H9 (cell line): ENCODE measurements at regions not wholly inside any gene's neighbourhood (a gene's known extent, or its start where the extent isn't known, plus 50 kb on each side); places are given as distances from the start of the nearest gene placed in this dataset.

ENCODE experiments used
- DNase-seq: peaks from one replicate; pipeline ENCODE4 v3.0.0-alpha.2; 2017
- H2AFZ ChIP-seq: one replicate; pipeline ENCODE4 v1.6.1; 2013; ENCODE audit warnings: mild to moderate bottlenecking, low read length, control low read depth, moderate library complexity
- H2AK5ac ChIP-seq: 2 replicates; pipeline ENCODE4 v1.6.1; 2013; ENCODE audit warnings: low read length, control low read depth, mixed read lengths; ENCODE audit not compliant: insufficient read length
- H2BK120ac ChIP-seq: one replicate; pipeline ENCODE4 v1.6.1; 2013; ENCODE audit warnings: low read depth, mild to moderate bottlenecking, low read length, control low read depth, inconsistent platforms; ENCODE audit not compliant: poor library complexity, severe bottlenecking
- H2BK12ac ChIP-seq: 2 replicates; pipeline ENCODE4 v1.6.1; 2013; ENCODE audit warnings: low read length, control low read depth, mixed read lengths, low read depth; ENCODE audit not compliant: insufficient read length
- H2BK15ac ChIP-seq: 2 replicates; pipeline ENCODE4 v1.6.1; 2013; ENCODE audit warnings: low read depth, low read length, control low read depth
- H2BK20ac ChIP-seq: one replicate; pipeline ENCODE4 v1.6.1; 2013; ENCODE audit warnings: low read depth, mild to moderate bottlenecking, low read length, control low read depth, inconsistent platforms; ENCODE audit not compliant: poor library complexity, severe bottlenecking
- H2BK5ac ChIP-seq: 2 replicates; pipeline ENCODE4 v1.6.1; 2013; ENCODE audit warnings: low read length, control low read depth, mixed read lengths; ENCODE audit not compliant: insufficient read length
- H3K14ac ChIP-seq: 2 replicates; pipeline ENCODE4 v1.6.1; 2013; ENCODE audit warnings: low read length, control low read depth; ENCODE audit not compliant: insufficient read depth
- H3K18ac ChIP-seq: 2 replicates; pipeline ENCODE4 v1.6.1; 2013; ENCODE audit warnings: low read depth, mild to moderate bottlenecking, mixed read lengths, low read length, control low read depth; ENCODE audit not compliant: insufficient read length
- H3K23ac ChIP-seq: 2 replicates; pipeline ENCODE4 v1.6.1; 2013; ENCODE audit warnings: low read length, control low read depth, mixed read lengths, low read depth; ENCODE audit not compliant: insufficient read length
- H3K23me2 ChIP-seq: 2 replicates; pipeline ENCODE4 v1.6.1; 2013; ENCODE audit warnings: low read depth, mild to moderate bottlenecking, mixed read lengths, low read length, control low read depth; ENCODE audit not compliant: insufficient read length, poor library complexity, severe bottlenecking
- H3K27ac ChIP-seq: 2 replicates; pipeline ENCODE4 v1.5.1; 2013; ENCODE audit warnings: low read length, control low read depth, mixed read lengths, low read depth; ENCODE audit not compliant: insufficient read length
- H3K27me3 ChIP-seq: 2 replicates; pipeline ENCODE4 v1.6.1; 2013; ENCODE audit warnings: low read length, control low read depth, inconsistent platforms; ENCODE audit not compliant: insufficient read depth
- H3K4ac ChIP-seq: 2 replicates; pipeline ENCODE4 v1.6.1; 2013; ENCODE audit warnings: low read depth, mild to moderate bottlenecking, control low read depth, inconsistent platforms, low read length, moderate library complexity
- H3K4me1 ChIP-seq: 2 replicates; pipeline ENCODE4 v1.6.1; 2013; ENCODE audit warnings: low read length, control low read depth, inconsistent platforms; ENCODE audit not compliant: insufficient read depth
- H3K4me2 ChIP-seq: 2 replicates; pipeline ENCODE4 v1.6.1; 2013; ENCODE audit warnings: low read length, control low read depth, mixed read lengths; ENCODE audit not compliant: insufficient read length, insufficient read depth
- H3K56ac ChIP-seq: 2 replicates; pipeline ENCODE4 v1.6.1; 2013; ENCODE audit warnings: low read depth, mild to moderate bottlenecking, mixed read lengths, low read length, control low read depth; ENCODE audit not compliant: insufficient read length
- H3K79me1 ChIP-seq: 2 replicates; pipeline ENCODE4 v1.6.1; 2013; ENCODE audit warnings: low read depth, mild to moderate bottlenecking, moderate library complexity, low read length, control low read depth, inconsistent platforms; ENCODE audit not compliant: insufficient read depth, poor library complexity, severe bottlenecking
- H3K79me2 ChIP-seq: 2 replicates; pipeline ENCODE4 v1.6.1; 2013; ENCODE audit warnings: low read length, control low read depth, inconsistent platforms; ENCODE audit not compliant: insufficient read depth
- H3K9ac ChIP-seq: 2 replicates; pipeline ENCODE4 v1.6.1; 2013; ENCODE audit warnings: low read length, control low read depth, mixed read lengths; ENCODE audit not compliant: insufficient read length; ENCODE audit errors: extremely low read depth
- H3K9me3 ChIP-seq: one replicate; pipeline ENCODE4 v1.6.1; 2013; ENCODE audit warnings: low read depth, low read length, inconsistent platforms; ENCODE audit not compliant: control insufficient read depth
- H3T11ph ChIP-seq: one replicate; pipeline ENCODE4 v1.6.1; 2013; ENCODE audit warnings: mild to moderate bottlenecking, low read length, control low read depth, inconsistent platforms
- H4K20me1 ChIP-seq: one replicate; pipeline ENCODE4 v1.6.1; 2013; ENCODE audit not compliant: control insufficient read depth, insufficient read length, insufficient read depth
- H4K5ac ChIP-seq: 2 replicates; pipeline ENCODE4 v1.6.1; 2013; ENCODE audit warnings: low read depth, mild to moderate bottlenecking, mixed read lengths, low read length, control low read depth; ENCODE audit not compliant: insufficient read length
- H4K8ac ChIP-seq: replicated peaks from 2 replicates; pipeline ENCODE4 v1.6.1; 2013; ENCODE audit warnings: low read length, control low read depth, mixed read lengths, low read depth; ENCODE audit not compliant: insufficient read length
- H4K91ac ChIP-seq: 2 replicates; pipeline ENCODE4 v1.6.1; 2013; ENCODE audit warnings: low read depth, mild to moderate bottlenecking, moderate library complexity, mixed read lengths, low read length, control low read depth; ENCODE audit not compliant: insufficient read length
- H3K27ac Mint-ChIP-seq, 3 experiments: 2 replicates in 2 of 3; 3 replicates in 1 of 3; pipeline ENCODE4 v1.8.0; 2020 to 2021; ENCODE audit warnings: mixed read lengths in 3 of 3, mild to moderate bottlenecking in 1 of 3, moderate library complexity in 1 of 3
- H3K27me3 Mint-ChIP-seq: 2 replicates; pipeline ENCODE4 v1.8.0; 2021; ENCODE audit warnings: low read depth, mild to moderate bottlenecking, moderate library complexity, mixed read lengths
- H3K36me3 Mint-ChIP-seq, 3 experiments: 2 replicates in 2 of 3; 3 replicates in 1 of 3; pipeline ENCODE4 v1.8.0; 2020 to 2021; ENCODE audit warnings: low read depth in 3 of 3, mixed read lengths in 3 of 3; ENCODE audit not compliant: insufficient read depth in 1 of 3
- H3K4me1 Mint-ChIP-seq, 2 experiments: 2 replicates each; pipeline ENCODE4 v1.8.0; 2020; ENCODE audit warnings: mixed read lengths in 2 of 2
- H3K4me3 Mint-ChIP-seq, 2 experiments: 2 replicates in 1 of 2; 3 replicates in 1 of 2; pipeline ENCODE4 v1.8.0; 2020 to 2021; ENCODE audit warnings: mild to moderate bottlenecking in 2 of 2, mixed read lengths in 2 of 2, moderate library complexity in 1 of 2
- H3K9me3 Mint-ChIP-seq, 2 experiments: 2 replicates in 1 of 2; 3 replicates in 1 of 2; pipeline ENCODE4 v1.8.0; 2020; ENCODE audit warnings: mild to moderate bottlenecking in 2 of 2, mixed read lengths in 2 of 2, moderate library complexity in 1 of 2
- WGBS: extraction: QIAGEN DNeasy Blood & Tissue Kit; methylation state at CpG from one replicate; pipeline ENCODE4 v1.1.7; 2013; ENCODE audit warnings: missing lambda C conversion rate, low lambda C conversion rate, mixed read lengths; ENCODE audit not compliant: insufficient read length; ENCODE audit errors: extremely low coverage; 5-methylcytosine and 5-hydroxymethylcytosine counted together
- TF ChIP-seq, protein P1 (sequence below): fragments of 200-600 bp; sonication (generic); conservative IDR thresholded peaks from 3 replicates; pipeline ENCODE4 v1.8.0; 2021; ENCODE audit warnings: antibody characterized with exemption, mild to moderate bottlenecking

- Histone ChIP-seq H3K9ac (no peak overlapping the region), H3K9me3 (no peaks in the 10 kb centered on the region), H3K23me2 (no peaks in the 10 kb centered on the region), H3K4me2 (no peak overlapping the region), H3K4ac (no peak overlapping the region), H2AK5ac (no peak overlapping the region), H2AFZ (no peak overlapping the region), H2BK12ac (no peak overlapping the region), H4K20me1 (no peaks in the 10 kb centered on the region), H4K5ac (no peak overlapping the region), H2BK20ac (no peak overlapping the region), H3K27me3 (no peaks in the 10 kb centered on the region), H3T11ph (no peak overlapping the region), H3K23ac (no peak overlapping the region), H3K79me2 (no peaks in the 10 kb centered on the region), H3K4me1 (no peaks in the 10 kb centered on the region; the same call in 1 of the 2 replicates), H2BK120ac (no peak overlapping the region), H2BK5ac (no peak overlapping the region), H4K91ac (no peak overlapping the region), H3K18ac (no peak overlapping the region), H3K56ac (no peak overlapping the region), H3K79me1 (no peaks in the 10 kb centered on the region), H3K14ac (no peak overlapping the region), H2BK15ac (no peak overlapping the region), H4K8ac (no peak overlapping the region), H3K27ac (no peak overlapping the region)
- peaks cover 7 to 8% of the 10 kb centered on the region in 2 experiments; a peak in 2 of 4 replicates for H3K4me1 Mint-ChIP-seq
- H3K36me3 Mint-ChIP-seq = no peaks in the 10 kb centered on the region
- peaks cover 3% of the 10 kb centered on the region; the same call in 1 of the 2 replicates for H3K27me3 Mint-ChIP-seq
- no peaks in the 10 kb centered on the region; a peak in 2 of 5 replicates for H3K9me3 Mint-ChIP-seq
- no peak for DNase-seq
- H3K27ac Mint-ChIP-seq = no peak overlapping the region
- no CpG with 5 or more reads among the region's 4 CpGs for WGBS
- H3K4me3 Mint-ChIP-seq = no peak overlapping the region
- TF ChIP-seq, protein P1, sequence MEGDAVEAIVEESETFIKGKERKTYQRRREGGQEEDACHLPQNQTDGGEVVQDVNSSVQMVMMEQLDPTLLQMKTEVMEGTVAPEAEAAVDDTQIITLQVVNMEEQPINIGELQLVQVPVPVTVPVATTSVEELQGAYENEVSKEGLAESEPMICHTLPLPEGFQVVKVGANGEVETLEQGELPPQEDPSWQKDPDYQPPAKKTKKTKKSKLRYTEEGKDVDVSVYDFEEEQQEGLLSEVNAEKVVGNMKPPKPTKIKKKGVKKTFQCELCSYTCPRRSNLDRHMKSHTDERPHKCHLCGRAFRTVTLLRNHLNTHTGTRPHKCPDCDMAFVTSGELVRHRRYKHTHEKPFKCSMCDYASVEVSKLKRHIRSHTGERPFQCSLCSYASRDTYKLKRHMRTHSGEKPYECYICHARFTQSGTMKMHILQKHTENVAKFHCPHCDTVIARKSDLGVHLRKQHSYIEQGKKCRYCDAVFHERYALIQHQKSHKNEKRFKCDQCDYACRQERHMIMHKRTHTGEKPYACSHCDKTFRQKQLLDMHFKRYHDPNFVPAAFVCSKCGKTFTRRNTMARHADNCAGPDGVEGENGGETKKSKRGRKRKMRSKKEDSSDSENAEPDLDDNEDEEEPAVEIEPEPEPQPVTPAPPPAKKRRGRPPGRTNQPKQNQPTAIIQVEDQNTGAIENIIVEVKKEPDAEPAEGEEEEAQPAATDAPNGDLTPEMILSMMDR = no peak
Measured at GRCh38 chr7:48992816-48993215, 68.5 kb downstream of the CDC14C start.
